SK-N-SH (cell line): ENCODE measurements at regions not wholly inside any gene's neighbourhood (a gene's known extent, or its start where the extent isn't known, plus 50 kb on each side); places are given as distances from the start of the nearest gene placed in this dataset.

Experiments used
- CTCF ChIA-PET: fragments of 300-600, 350-600 bp; formaldehyde crosslinking; extraction: SDS; loops from one replicate; lab custom pipeline; 2021; lab: Yijun Ruan, JAX
- POLR2A ChIA-PET: fragments of 350-600 bp; sonication (Branson Sonifier 250); formaldehyde crosslinking; extraction: SDS; loops from one replicate; lab custom pipeline; 2020; ENCODE audit warnings: antibody characterized with exemption, inconsistent platforms; lab: Yijun Ruan, JAX
- DNase-seq: peaks from one replicate; pipeline ENCODE4 v3.0.0; 2012
- H2AFZ ChIP-seq: fragments of 200-600 bp; sonication (generic); 2 replicates; pipeline ENCODE4 v1.8.1; 2016; ENCODE audit warnings: antibody characterized with exemption, mild to moderate bottlenecking, low read depth
- H3F3A ChIP-seq: fragments of 200-600 bp; sonication (generic); replicated peaks from 2 replicates; pipeline ENCODE3; 2016; ENCODE audit warnings: antibody characterized with exemption, mild to moderate bottlenecking; ENCODE audit not compliant: insufficient read depth
- H3K27ac ChIP-seq, 2 experiments: fragments of 200-500 bp in 1 of 2; fragments of 200-600 bp in 1 of 2; sonication (Bioruptor generic) in 1 of 2; sonication (generic), shearing (Covaris generic) in 1 of 2; 2 replicates each; pipeline versions ENCODE4 v1.5.1 to v1.6.1; 2014 to 2016; ENCODE audit warnings: low read depth in 2 of 2, inconsistent platforms in 1 of 2, low read length in 1 of 2, mild to moderate bottlenecking in 1 of 2, mixed read lengths in 1 of 2
- H3K27me3 ChIP-seq: fragments of 200-600 bp; sonication (generic), shearing (Covaris generic); 2 replicates; pipeline ENCODE4 v1.6.1; 2016; ENCODE audit warnings: mixed run types; ENCODE audit not compliant: insufficient read depth
- H3K36me3 ChIP-seq, 2 experiments: fragments of 200-500 bp in 1 of 2; fragments of 200-600 bp in 1 of 2; sonication (Bioruptor generic) in 1 of 2; sonication (generic) in 1 of 2; replicated peaks in 1 of 2; 2 replicates each; pipeline versions ENCODE3 to v1.5.1; 2014 to 2016; ENCODE audit warnings: low read length in 1 of 2, mild to moderate bottlenecking in 1 of 2; ENCODE audit not compliant: insufficient read depth in 2 of 2, control insufficient read depth in 1 of 2
- H3K4me1 ChIP-seq, 2 experiments: fragments of 200-500 bp in 1 of 2; fragments of 200-600 bp in 1 of 2; sonication (Bioruptor generic) in 1 of 2; sonication (generic), shearing (Covaris generic) in 1 of 2; 2 replicates each; pipeline versions ENCODE4 v1.5.1 to v1.6.1; 2014 to 2016; ENCODE audit warnings: low read depth in 1 of 2, low read length in 1 of 2, mixed run types in 1 of 2; ENCODE audit not compliant: insufficient read depth in 2 of 2, control insufficient read depth in 1 of 2
- H3K4me2 ChIP-seq: fragments of 200-600 bp; sonication (generic), shearing (Covaris generic); 2 replicates; pipeline ENCODE4 v1.6.1; 2017; ENCODE audit warnings: mixed run types
- H3K4me3 ChIP-seq, 2 experiments: fragments of 200-500 bp in 1 of 2; fragments of 200-600 bp in 1 of 2; sonication (Bioruptor generic) in 1 of 2; sonication (generic), shearing (Covaris generic) in 1 of 2; 2 replicates each; pipeline versions ENCODE4 v1.5.1 to v1.8.1; 2014 to 2016; ENCODE audit warnings: low read depth in 2 of 2, inconsistent platforms in 1 of 2, low read length in 1 of 2, mild to moderate bottlenecking in 1 of 2, mixed read lengths in 1 of 2, moderate library complexity in 1 of 2
- H3K79me2 ChIP-seq: fragments of 200-600 bp; sonication (generic); 2 replicates; pipeline ENCODE4 v1.8.1; 2017; ENCODE audit warnings: mild to moderate bottlenecking; ENCODE audit not compliant: insufficient read depth
- H3K9ac ChIP-seq: fragments of 200-600 bp; sonication (generic); 2 replicates; pipeline ENCODE4 v1.6.1; 2017; ENCODE audit warnings: mixed run types
- H3K9me2 ChIP-seq: fragments of 200-600 bp; sonication (generic); 2 replicates; pipeline ENCODE4 v1.6.1; 2017; ENCODE audit warnings: mixed run types
- H3K9me3 ChIP-seq: fragments of 200-600 bp; sonication (generic); 2 replicates; pipeline ENCODE4 v1.6.1; 2017; ENCODE audit warnings: mixed run types, mild to moderate bottlenecking, moderate library complexity
- H4K20me1 ChIP-seq: fragments of 200-600 bp; sonication (generic); 2 replicates; pipeline ENCODE4 v1.6.1; 2017; ENCODE audit warnings: mild to moderate bottlenecking, mixed run types; ENCODE audit not compliant: insufficient read depth
- CHD2 ChIP-seq: fragments of 150-350 bp; IDR thresholded peaks from 2 replicates; pipeline ENCODE4 v1.6.1; 2018; ENCODE audit warnings: low read length; ENCODE audit not compliant: partially characterized antibody
- CTCF ChIP-seq: fragments of 200-600 bp; sonication (generic); IDR thresholded peaks from 2 replicates; pipeline ENCODE4 v1.6.1; 2017; ENCODE audit warnings: antibody characterized with exemption, mild to moderate bottlenecking, moderate library complexity
- FOXM1 ChIP-seq: IDR thresholded peaks from 2 replicates; pipeline ENCODE4 v1.4.0; 2012; ENCODE audit warnings: low read depth, mild to moderate bottlenecking
- MEF2A ChIP-seq: IDR thresholded peaks from 2 replicates; pipeline ENCODE4 v1.4.0; 2012; ENCODE audit warnings: low read depth, borderline replicate concordance
- NRF1 ChIP-seq: IDR thresholded peaks from 2 replicates; pipeline ENCODE4 v1.6.1; 2012; ENCODE audit warnings: low read depth, mild to moderate bottlenecking, low read length
- POLR2AphosphoS5 ChIP-seq: IDR thresholded peaks from 2 replicates; pipeline ENCODE4 v1.6.1; 2012; ENCODE audit warnings: low read depth, low read length
- RAD21 ChIP-seq: IDR thresholded peaks from 2 replicates; pipeline ENCODE4 v1.6.1; 2012; ENCODE audit warnings: mild to moderate bottlenecking, low read length
- RFX5 ChIP-seq: IDR thresholded peaks from 2 replicates; pipeline ENCODE4 v1.6.1; 2012; ENCODE audit warnings: mild to moderate bottlenecking, improper control_type of control experiment, low read length
- RXRA ChIP-seq: IDR thresholded peaks from 2 replicates; pipeline ENCODE4 v1.4.0; 2012; ENCODE audit warnings: low read depth, mild to moderate bottlenecking, borderline replicate concordance
- SIN3A ChIP-seq: IDR thresholded peaks from 2 replicates; pipeline ENCODE4 v1.6.1; 2012; ENCODE audit warnings: low read depth, mild to moderate bottlenecking, low read length, moderate library complexity, borderline replicate concordance
- WGBS: methylation state at CpG from one replicate; pipeline ENCODE4 v1.1.6; 2017; ENCODE audit warnings: low lambda C conversion rate; 5-methylcytosine and 5-hydroxymethylcytosine counted together
- TF ChIP-seq, protein P1 (sequence below): IDR thresholded peaks from 2 replicates; pipeline ENCODE4 v1.4.0; 2012; ENCODE audit warnings: low read depth, borderline replicate concordance
- TF ChIP-seq, protein P2 (sequence below): fragments of 150-350 bp; IDR thresholded peaks from 2 replicates; pipeline ENCODE4 v1.6.1; 2017; ENCODE audit warnings: antibody characterized with exemption, low read length, low read depth, borderline replicate concordance
- TF ChIP-seq, protein P3 (sequence below): IDR thresholded peaks from 2 replicates; pipeline ENCODE4 v1.6.1; 2012; ENCODE audit warnings: mild to moderate bottlenecking, low read depth, low read length, moderate library complexity

- Histone ChIP-seq H3K79me2 (no peaks in the 10 kb centered on the region), H3K27me3 (no peaks in the 10 kb centered on the region), H3K4me2 (no peak overlapping the region), H3F3A (no peaks in the 10 kb centered on the region), H3K9me3 (no peaks in the 10 kb centered on the region), H3K36me3 (no peaks in the 10 kb centered on the region), H3K9ac (no peak overlapping the region), H3K4me3 (no peak overlapping the region), H3K4me1 (no peaks in the 10 kb centered on the region), H4K20me1 (no peaks in the 10 kb centered on the region), H3K9me2 (no peaks in the 10 kb centered on the region), H3K27ac (no peak overlapping the region), H2AFZ (no peak overlapping the region)
- DNase-seq = no peak
- ChIA-PET CTCF (interaction anchor here (0.5 kb wide), 1 partner anchor 10 kb away, joined by 3 read pairs; no protein-coding TSS in a partner anchor), POLR2A (no interaction called here)
- TF ChIP-seq NRF1 (no peak), FOXM1 (no peak), RFX5 (no peak), SIN3A (no peak), RAD21 (no peak), RXRA (no peak), POLR2AphosphoS5 (no peak), CTCF (no peak), MEF2A (no peak)
- TF ChIP-seq, protein P1, sequence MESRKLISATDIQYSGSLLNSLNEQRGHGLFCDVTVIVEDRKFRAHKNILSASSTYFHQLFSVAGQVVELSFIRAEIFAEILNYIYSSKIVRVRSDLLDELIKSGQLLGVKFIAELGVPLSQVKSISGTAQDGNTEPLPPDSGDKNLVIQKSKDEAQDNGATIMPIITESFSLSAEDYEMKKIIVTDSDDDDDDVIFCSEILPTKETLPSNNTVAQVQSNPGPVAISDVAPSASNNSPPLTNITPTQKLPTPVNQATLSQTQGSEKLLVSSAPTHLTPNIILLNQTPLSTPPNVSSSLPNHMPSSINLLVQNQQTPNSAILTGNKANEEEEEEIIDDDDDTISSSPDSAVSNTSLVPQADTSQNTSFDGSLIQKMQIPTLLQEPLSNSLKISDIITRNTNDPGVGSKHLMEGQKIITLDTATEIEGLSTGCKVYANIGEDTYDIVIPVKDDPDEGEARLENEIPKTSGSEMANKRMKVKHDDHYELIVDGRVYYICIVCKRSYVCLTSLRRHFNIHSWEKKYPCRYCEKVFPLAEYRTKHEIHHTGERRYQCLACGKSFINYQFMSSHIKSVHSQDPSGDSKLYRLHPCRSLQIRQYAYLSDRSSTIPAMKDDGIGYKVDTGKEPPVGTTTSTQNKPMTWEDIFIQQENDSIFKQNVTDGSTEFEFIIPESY = no peak
- TF ChIP-seq, protein P2, sequence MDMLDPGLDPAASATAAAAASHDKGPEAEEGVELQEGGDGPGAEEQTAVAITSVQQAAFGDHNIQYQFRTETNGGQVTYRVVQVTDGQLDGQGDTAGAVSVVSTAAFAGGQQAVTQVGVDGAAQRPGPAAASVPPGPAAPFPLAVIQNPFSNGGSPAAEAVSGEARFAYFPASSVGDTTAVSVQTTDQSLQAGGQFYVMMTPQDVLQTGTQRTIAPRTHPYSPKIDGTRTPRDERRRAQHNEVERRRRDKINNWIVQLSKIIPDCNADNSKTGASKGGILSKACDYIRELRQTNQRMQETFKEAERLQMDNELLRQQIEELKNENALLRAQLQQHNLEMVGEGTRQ = no peak
Observed at GRCh38 chr17:34798581-34798980, 162.7 kb downstream of the CCT6B start.

DNA sequence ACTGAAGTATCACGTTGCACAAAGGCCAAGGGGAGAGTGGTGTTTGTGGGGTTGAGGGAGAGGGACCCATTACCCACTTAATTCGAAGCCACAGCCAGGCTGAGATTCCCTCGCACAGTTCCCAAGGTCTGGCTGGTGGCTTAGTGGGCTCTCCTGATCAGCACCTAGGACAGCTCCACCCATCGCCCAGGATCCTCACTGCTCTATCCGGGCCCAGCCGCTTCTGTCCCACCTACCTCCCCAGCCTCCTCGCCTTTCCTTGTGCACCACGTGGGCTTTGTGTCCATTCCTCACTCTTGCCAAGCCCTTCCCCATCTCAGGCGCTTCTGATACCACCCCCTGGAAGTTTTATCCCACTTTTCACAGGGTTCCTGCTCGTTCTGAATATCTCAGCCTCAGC, 163.5 kb downstream of the CCT6B start:
- Histone ChIP-seq H3K27ac (no peak overlapping the region), H3K36me3 (no peaks in the 10 kb centered on the region), H2AFZ (no peak overlapping the region), H3F3A (no peaks in the 10 kb centered on the region), H3K4me2 (no peak overlapping the region), H3K79me2 (no peaks in the 10 kb centered on the region), H3K4me3 (no peak overlapping the region), H3K4me1 (no peaks in the 10 kb centered on the region), H3K9me2 (no peaks in the 10 kb centered on the region), H3K27me3 (no peaks in the 10 kb centered on the region), H3K9me3 (no peaks in the 10 kb centered on the region), H4K20me1 (no peaks in the 10 kb centered on the region), H3K9ac (no peak overlapping the region)
- WGBS = 34% methylated on average over 10 of the region's 10 CpGs
- POLR2A ChIA-PET = no interaction called here
- CTCF ChIA-PET = no interaction called here
- TF ChIP-seq, protein P3, sequence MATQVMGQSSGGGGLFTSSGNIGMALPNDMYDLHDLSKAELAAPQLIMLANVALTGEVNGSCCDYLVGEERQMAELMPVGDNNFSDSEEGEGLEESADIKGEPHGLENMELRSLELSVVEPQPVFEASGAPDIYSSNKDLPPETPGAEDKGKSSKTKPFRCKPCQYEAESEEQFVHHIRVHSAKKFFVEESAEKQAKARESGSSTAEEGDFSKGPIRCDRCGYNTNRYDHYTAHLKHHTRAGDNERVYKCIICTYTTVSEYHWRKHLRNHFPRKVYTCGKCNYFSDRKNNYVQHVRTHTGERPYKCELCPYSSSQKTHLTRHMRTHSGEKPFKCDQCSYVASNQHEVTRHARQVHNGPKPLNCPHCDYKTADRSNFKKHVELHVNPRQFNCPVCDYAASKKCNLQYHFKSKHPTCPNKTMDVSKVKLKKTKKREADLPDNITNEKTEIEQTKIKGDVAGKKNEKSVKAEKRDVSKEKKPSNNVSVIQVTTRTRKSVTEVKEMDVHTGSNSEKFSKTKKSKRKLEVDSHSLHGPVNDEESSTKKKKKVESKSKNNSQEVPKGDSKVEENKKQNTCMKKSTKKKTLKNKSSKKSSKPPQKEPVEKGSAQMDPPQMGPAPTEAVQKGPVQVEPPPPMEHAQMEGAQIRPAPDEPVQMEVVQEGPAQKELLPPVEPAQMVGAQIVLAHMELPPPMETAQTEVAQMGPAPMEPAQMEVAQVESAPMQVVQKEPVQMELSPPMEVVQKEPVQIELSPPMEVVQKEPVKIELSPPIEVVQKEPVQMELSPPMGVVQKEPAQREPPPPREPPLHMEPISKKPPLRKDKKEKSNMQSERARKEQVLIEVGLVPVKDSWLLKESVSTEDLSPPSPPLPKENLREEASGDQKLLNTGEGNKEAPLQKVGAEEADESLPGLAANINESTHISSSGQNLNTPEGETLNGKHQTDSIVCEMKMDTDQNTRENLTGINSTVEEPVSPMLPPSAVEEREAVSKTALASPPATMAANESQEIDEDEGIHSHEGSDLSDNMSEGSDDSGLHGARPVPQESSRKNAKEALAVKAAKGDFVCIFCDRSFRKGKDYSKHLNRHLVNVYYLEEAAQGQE = peak; percentile 93
- no peak for TF ChIP-seq CHD2
- DNase-seq = no peak
